Suppressor macrophage (primary cell): ENCODE measurements at regions not wholly inside any gene's neighbourhood (a gene's known extent, or its start where the extent isn't known, plus 50 kb on each side); places are given as distances from the start of the nearest gene placed in this dataset.

Source experiments
- DNase-seq, 4 experiments: peaks; one replicate each; pipeline ENCODE4 v3.0.0-alpha.2; 2020 to 2022

DNA sequence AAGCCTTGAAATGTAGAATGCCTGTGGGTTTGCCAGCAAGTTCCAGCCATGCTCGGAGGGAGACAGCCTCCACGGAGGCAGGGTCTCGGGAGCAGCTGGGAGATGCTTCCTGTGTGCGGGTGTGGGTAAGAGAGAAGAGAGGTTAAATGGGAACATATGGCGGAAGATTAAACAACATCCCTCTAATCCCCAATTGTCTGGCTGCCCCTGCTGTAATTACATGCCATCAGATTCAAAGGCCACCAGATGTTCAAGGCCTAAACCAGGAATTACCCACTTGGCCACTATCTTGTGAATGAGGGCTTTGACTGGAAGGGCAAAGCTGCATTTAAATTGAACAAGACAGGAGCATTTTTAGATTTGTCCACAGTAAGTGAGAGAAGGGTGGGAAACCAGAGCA lies 81.4 kb upstream of the BACE2 start:
- no peak for DNase-seq

DNA sequence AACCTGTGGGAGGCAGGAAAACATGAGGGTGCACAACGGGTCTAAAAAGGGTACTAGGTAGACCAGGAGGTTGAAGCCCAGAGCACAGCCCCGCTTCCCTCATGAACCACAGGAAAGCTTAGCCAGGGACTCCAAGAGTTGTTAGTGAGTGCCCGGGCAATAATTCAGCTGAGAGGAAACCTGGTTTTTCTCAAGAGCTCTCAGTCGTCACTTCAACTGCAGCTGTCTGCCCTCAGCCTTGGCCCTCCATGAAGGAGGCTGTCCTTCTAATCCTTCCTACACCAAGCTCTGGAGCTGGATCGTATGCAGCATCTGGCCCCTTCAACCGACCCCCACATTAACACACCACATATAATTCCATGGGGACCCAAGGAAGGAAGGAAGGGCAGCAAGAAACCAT lies 77.0 kb upstream of the BACE2 start:
- DNase-seq, result no peak

DNA sequence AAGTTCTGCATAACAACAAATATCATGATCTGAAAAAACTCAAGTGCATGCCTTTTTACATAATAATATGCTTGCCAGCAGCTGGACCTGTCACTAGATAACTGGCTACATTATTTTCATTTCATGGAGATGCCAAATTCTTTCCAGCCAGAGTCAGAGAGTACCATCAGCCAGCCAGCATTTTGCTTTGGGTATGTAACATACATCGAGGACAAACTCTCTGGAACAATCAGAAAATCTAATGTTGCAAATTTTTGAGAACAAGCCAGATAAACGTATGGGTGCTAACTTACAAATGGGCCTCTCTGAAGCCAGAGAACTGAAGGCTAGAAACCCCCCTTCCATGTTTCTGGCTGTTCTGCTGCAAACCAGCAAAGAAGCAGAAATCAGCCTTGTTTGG lies 76.3 kb upstream of the BACE2 start:
- no peak for DNase-seq

DNA sequence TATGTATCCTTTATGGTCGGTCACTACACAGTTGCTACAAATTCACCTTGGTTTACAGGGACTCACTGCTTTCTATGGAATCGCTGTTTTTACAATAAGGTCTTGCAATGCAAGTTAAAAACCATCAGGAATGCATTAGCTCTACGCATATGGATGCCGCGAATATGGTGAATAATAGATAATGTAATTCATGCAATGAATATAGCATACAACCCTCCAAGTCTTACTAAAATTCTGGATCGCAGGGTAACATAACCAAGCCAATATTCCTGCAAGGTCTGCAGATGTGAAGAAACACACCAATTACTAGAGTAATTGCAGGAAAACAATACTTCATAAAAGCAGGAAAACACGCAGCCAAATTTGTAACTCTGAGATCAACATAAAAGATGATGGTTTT lies 75.6 kb upstream of the BACE2 start:
- no peak for DNase-seq

DNA sequence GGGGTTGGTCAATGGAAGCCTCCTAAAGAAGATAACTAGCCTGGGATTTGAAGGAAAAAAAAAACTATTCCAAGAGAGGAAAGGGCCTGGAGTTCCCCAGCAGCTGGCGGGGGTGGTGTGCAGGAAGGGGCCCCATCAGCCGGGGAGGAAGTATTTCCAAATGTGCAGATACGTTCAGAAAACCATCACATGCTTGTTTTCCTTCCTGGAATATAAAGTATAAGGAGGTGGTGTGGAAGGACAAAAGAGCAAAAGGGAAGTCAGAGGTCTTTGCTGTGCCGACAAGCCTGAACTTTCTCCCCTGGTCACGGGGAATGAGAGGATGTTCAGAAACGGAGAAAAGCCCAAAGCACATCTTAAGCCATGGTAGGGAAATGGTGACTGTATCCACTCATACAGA lies 72.0 kb upstream of the BACE2 start:
- peak in 3 of 4 experiments; percentile 27 to 41 (median 36) for DNase-seq

DNA sequence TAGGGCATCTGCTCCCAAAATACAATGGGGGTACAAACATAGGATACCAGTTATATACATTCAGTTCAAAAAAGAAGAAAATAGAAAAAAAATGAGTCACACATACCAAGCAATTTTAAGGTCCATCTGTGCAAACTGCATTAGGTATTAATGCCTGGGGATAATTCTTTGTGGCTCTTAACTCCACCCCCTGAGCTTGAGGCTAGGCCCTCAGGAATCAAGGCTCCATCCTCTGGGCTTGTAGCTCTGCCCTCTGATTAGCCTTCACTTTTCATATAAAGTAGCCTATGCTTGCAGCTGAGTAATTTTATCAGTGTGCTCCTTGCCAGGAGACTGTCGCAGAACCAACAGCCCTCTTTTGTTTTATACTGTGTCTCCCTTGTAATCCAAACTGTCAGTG lies 69.9 kb upstream of the BACE2 start:
- DNase-seq, result no peak

DNA sequence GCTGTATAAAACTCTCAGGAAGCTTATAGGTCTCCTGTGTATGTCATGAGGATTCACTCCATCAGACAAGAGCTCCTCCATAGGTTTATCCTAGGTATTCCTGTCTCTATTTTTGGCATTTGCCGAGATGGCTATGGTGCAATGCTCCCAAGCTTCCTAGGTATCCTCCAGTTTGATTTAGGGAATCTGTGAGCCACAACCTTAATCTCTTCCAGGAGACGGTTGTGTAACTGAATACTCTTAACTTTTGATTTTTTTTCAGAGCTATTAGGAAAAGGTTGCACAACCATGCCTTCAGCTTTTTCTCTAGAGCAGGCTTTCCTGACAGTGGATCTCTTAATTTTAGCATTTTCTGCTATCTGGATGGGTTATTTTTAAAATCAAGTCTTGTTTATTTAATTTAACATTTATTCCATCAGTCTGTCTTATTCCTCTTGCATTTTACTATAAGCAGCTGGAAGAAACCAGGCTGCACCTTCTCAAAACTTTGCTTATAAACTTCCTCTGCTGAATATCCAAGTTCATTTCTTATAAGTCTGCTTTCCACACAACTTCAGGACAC lies 69.4 kb upstream of the BACE2 start:
- DNase-seq, result no peak

DNA sequence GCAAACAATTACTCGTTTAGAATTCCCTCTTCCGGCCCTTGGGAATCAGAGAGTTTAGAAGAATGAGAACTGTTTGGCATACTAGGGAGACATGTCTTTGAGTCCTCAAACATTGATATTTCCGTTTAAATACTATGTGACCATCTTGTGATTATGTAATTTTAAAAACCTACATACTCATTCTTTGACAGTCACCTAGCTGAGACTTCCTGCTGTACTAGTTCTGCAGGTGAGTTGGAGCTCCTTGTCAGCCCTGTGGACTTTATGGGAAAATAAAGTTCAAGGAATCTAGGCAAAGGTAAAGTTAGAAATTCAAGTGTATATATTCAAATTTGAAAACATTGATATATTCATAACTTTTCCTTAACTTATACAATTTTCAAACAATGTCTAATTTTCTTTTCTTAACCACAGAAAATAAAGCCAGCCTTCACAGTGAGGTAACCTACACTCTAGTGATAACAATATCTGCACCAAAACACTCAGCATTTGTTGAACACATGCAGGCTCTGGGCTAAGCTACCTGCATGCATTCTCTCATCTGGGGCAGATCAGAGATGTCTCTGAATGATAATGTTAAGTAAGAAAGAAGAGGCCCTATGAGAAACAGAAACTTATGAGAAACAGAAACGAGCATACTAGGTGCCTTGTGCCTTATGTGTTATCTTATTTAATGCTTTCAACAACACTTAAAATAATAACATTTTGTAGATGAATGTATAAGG lies 67.0 kb upstream of the BACE2 start:
- no peak for DNase-seq

DNA sequence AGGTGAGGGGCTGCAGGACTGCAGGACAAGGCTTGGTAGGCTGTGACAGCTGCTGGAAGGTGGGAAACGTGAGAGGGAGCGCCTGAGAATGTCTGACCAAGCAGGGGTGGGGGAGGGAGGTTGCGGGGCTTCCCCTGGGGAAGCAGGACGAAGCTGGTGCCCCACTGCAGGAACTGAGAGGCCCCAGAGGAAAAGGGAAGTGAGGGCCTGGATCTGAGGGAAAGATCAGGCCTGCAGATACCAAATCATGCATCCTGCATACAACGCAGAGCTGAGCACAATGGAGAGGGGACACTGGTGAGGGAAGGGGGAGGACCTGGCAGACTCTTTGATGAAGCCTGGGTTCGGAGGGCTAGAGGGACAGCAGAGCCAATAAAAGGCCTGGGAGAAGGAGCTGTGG lies 65.7 kb upstream of the BACE2 start:
- DNase-seq, result peak; percentile 44 to 74 (median 64)

DNA sequence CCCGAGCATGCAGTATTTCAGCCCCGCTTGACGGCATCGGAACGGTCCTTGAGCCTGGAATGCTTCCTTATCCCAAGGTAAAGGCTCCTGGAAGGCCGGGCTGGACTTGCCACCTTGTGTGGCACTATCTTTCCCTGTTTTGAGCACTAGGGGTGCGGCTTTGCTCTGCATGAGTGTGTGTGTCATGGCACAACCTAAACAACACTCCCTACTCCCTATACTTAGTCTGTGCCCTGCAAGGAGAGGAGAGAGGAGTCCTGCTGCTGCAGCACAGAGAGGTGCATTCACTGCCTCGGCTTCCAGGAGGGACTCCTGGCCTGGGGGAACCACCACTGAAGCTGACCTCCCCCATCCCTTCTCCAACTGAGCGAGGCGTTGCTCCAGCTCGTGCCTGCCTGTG lies 60.4 kb upstream of the BACE2 start:
- DNase-seq, result no peak

DNA sequence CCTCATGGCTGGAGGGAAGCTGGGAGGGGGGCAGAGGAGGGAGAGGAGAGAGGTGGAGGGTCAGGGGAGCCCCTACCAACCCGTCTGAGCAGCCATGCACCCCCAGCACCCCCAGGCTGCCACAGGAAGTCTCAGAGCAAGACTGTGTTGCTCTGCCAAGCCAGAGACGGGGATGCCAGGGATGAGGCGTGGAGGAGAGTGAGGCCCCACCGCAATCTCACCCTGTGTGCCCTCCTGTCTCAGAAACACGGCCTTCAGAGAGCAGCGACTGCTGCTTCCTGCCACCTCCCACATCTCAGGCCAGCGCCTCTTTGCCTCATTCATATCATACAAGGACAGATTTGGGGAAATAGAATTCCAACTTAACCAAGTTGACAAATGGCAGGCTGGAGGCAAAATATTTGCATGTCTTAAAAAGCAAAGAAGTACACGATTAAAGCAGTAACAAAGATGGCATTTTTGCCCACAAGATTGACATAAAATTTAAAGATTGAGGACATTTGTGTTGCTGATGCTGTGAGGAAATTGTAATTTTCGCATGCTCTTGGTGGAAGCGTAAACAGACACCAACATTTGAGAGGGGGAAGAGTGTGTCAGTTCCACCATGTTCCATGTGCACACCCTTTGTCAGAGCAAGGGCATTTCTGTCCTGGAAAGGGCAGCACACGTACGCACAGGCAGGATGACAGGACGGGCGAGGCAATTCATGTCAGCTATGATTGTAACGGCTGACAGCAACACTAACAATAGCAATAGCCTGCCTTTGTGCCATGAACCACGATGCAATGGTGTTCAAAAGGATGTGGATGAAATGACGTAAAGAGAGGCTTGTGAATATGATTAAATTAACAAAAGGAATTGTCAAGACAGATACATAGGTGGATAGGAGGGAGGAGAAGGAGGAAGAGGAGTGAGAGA lies 59.0 kb upstream of the BACE2 start:
- no peak for DNase-seq

DNA sequence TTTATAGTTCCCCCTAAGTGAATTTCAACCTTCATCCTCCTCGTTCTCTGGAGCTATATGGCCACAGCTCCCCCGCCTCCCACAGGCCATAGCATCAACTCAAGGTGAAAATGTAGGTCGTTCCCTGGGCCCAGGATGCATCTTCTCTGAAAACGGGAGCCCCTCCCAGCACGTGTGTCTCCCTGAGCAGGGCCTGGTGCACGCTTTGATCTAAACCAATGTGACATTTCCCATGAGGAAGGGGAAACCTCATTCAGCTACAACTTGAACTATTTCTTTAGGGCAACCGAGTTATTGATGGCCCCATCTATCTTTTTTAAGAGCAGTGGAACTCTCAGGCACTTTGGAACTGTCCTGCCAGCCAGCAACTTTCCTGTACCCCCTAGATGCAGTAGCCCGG lies 57.8 kb upstream of the BACE2 start:
- DNase-seq, result no peak

DNA sequence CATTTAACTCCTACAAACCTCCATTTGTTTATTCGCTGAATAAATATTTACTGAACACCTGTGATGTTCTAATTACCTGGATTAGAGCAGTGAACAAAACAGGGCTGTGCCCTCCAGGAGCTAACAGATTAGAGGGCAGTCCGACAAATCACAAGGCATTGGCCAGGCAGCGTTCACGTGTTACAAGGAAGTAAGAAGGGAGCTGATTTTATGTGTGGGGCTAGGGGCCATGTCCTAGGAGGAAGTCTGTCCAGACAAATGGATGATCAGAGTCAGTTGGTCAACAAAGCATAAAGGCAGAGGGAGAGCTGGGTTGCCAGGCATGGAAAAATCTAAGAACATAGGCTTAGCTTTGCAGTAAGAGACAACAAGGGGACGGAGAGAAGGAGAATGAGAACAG lies 57.3 kb upstream of the BACE2 start:
- no peak for DNase-seq

DNA sequence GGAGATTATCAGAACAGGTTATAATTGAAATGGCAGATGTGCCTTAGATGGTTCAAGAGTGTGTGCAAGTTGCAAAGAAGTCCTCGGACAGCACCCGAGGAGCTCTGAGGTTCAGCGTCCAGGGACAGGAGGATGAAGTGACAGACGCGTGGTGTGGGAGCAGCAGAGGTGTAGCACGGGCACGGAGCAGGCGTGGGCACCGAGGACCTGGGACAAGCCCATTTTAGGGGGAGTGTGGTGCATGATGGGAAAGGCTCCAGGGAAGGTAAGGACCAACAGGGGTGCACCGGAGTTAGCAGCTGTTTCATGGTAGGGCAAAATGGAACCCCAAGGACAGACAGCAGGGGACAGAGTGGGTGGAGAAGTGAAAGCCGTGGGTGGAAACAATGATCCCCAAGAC lies 56.3 kb upstream of the BACE2 start:
- no peak for DNase-seq

DNA sequence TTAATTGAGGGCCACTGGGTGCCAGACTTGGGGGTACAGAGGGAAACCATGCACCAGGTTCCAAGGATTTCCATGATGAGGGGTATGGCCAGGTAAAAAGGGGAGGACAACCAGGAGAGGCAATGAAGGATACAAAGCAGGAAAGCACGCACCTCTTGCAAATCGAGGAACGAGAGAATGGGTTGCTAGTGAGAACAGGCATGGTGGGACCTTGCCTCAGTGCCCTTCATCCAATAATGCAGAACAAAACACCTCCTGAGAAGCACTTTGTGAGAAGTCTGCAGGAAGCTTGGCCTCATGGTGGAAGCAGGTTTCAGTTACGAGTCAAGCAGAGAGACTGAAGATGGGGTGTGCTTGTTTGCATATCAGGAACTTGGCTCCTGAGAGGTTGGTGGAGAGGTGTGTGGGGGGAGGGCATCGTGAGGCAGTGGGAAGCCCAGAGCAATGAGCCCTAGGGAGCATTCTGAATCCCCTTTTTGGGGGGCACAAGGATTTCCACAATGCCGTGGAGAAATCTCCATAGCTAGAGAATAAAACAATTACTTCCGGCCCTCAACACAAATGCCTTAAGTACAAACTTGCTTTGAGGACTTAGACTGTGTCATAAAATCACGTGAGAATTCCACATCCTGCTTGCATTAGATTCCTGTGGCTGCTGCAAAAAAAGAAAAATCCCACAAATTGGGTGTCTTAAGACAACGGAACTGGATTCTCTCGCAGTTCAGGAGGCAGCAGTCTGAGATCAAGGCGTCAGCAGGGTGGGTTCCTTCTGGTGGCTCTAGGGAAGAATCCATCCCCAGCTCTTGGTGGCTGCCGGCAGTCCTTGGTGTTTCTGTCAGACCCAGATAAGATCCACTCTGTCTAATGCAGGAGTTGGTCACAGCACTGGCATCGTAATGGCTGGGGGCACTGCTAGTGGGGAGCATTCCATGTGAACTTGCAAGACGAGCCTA lies 54.9 kb upstream of the BACE2 start:
- DNase-seq, result peak; percentile 78 to 89 (median 85)

DNA sequence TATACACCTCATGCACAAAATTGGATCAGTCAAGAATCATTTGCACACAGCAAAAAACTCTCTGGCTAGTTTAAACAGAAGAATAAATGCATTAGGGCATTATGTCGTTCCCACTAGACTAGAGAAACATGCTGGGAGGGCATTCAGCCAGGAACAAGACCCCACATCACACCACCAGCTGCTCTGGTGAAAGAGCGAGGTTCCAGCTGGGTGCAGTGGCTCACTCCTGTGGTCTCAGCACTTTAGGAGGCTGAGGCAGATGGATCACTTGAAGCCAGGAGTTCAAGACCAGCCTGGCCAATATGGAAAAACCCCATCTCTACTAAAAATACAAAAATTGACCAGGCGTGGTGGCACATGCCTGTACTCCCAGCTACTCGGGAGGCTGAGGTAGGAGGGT lies 52.1 kb upstream of the BACE2 start:
- DNase-seq, result no peak
